VCaP (cell line): ENCODE measurements at regions not wholly inside any gene's neighbourhood (a gene's known extent, or its start where the extent isn't known, plus 50 kb on each side); places are given as distances from the start of the nearest gene placed in this dataset.

ENCODE experiments used
- H3K27ac ChIP-seq: fragments of 450-650 bp; 2 replicates; pipeline ENCODE4 v1.5.1; 2017
- TF ChIP-seq, protein P1 (sequence below): fragments of 450-650 bp; conservative IDR thresholded peaks from 2 replicates; pipeline ENCODE4 v1.5.1; 2017; ENCODE audit warnings: mild to moderate bottlenecking, moderate library complexity

- TF ChIP-seq, protein P1, sequence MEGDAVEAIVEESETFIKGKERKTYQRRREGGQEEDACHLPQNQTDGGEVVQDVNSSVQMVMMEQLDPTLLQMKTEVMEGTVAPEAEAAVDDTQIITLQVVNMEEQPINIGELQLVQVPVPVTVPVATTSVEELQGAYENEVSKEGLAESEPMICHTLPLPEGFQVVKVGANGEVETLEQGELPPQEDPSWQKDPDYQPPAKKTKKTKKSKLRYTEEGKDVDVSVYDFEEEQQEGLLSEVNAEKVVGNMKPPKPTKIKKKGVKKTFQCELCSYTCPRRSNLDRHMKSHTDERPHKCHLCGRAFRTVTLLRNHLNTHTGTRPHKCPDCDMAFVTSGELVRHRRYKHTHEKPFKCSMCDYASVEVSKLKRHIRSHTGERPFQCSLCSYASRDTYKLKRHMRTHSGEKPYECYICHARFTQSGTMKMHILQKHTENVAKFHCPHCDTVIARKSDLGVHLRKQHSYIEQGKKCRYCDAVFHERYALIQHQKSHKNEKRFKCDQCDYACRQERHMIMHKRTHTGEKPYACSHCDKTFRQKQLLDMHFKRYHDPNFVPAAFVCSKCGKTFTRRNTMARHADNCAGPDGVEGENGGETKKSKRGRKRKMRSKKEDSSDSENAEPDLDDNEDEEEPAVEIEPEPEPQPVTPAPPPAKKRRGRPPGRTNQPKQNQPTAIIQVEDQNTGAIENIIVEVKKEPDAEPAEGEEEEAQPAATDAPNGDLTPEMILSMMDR, result no peak
- no peak overlapping the region for H3K27ac ChIP-seq
Observed at GRCh38 chr14:44271637-44272036, 235.4 kb downstream of the FSCB start.

DNA sequence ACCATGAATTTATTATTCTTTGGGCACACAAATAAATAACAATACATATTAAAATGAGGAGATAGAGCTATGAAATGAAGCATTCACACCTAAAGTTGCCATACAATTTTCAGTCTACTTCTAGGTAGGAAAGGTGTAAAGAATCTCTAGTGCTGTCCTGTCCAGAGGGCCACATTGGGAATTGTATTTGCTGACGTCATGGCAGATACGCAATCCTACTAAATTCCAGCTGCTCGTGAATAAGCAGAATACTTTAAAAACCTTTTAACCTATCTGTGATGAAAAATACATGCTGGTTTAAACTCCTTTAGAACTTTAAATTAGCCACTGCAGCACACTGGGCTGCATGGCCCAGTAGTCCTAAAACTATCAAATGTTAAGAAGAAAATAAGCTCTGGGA, 236.1 kb downstream of the FSCB start:
- H3K27ac ChIP-seq, result no peak overlapping the region
- TF ChIP-seq, protein P1, result no peak

DNA sequence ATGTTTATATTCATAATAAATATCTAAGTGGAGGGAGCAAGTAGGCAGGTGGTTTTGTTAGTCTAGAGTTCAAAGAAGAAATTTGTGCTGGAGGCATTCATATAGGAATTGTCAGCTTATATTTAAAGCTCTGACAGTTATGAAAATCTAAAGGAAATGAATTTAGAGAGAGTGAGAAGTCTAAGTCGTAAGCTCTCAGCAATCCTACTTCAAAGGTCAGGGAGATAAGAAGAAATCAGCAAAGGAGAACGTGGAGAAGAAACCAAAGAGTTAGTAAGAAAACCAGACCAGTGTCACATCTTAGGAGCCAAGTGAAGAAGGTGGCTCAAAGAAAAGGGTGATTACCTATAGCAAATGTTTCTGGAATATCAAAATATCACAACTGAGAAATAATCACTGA, 241.8 kb downstream of the FSCB start:
- TF ChIP-seq, protein P1, result no peak
- H3K27ac ChIP-seq, result no peak overlapping the region

- TF ChIP-seq, protein P1, result no peak
Observed at GRCh38 chr14:44215660-44216059, 291.4 kb downstream of the FSCB start.

DNA sequence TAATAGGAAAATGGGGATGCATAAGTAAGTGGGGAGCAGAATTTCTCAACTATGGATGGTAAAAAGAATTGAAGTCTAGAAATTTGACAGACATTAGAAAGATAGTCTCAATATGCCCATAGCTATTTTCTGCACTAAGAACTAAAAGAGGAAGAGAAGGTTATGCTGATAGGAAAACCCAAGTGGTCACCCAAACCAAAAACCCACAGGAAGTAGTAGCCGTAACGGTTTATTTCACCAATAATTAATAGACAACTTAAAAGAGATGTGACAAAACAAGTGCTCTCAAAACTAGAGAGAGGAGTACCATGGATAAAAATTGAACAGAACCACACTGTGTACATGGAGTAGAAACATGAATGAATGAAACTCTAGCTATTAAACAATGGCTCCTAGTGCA, 295.4 kb downstream of the FSCB start:
- TF ChIP-seq, protein P1, result no peak
- no peak overlapping the region for H3K27ac ChIP-seq

More at GRCh38 chr14:44215660-44216059, 291.4 kb downstream of the FSCB start:
- H3K27ac ChIP-seq, result no peak overlapping the region

DNA sequence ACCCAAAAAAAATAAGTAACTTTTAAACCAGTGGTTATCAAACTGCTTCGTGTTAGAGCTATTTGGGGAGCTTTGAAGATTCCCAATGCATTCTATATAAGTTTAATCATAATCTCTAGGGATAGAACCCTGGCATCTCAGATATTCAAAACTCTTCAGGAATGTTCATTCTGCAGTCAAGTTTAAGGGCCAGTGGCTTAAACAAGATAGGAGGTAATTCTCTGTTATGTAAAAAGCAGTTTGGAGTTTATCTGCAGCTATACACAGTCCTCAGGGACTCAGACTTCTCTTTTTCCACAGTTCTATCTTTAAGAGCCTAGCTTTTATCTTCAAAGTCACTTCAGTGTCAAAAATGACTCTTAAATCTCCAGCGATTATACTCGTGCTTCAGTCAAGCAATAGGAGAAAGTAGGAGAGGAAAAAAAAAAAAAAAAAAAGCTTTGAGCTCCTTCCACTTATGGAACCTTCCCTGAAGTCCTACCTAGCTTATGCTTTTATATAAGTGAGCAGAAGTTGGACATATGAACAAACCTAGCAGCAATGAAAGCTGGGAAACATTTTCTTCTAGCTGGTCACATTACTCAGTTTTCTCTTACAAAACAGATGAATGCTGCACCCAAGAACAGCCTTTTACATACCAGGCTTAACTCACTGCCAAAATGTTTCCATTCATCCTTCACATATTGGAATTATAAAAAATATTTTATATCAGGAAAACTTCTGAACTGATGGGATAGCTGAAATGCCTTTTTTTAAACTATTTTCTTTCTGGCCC, 302.8 kb downstream of the FSCB start:
- TF ChIP-seq, protein P1, result no peak
- H3K27ac ChIP-seq, result no peak overlapping the region

DNA sequence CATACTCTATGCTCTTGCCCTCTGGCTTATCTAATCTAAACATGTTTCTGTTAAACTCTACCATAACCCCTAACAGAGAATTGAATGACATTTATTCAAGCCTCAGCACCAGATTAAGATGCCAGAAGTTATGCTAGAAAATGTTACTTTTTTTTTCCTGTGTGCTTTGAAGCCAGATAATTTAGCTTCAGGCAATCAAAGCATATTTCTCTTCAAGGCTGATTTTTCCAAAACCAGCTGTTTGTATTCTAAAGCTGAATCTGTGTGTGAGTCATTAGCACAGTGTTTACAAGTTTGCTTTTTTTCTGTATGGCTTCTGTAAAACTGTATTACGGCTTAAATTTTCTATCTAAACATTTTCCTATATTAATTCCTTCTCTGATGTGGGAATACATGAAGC, 326.1 kb downstream of the FSCB start:
- H3K27ac ChIP-seq, result no peak overlapping the region
- TF ChIP-seq, protein P1, result no peak
